AG10803 (cell line): ENCODE measurements at regions not wholly inside any gene's neighbourhood (a gene's known extent, or its start where the extent isn't known, plus 50 kb on each side); places are given as distances from the start of the nearest gene placed in this dataset.
"Not testable (repeated sequence)": the region's sequence is repeated elsewhere in the genome, so short reads cannot be mapped to it uniquely, and the experiment has no call there.

Source experiments
- DNase-seq: peaks from one replicate; pipeline ENCODE4 v3.0.0; 2010; ENCODE audit warnings: low read depth
- H3K4me3 ChIP-seq: 2 replicates; pipeline ENCODE4 v1.5.1; 2011; ENCODE audit warnings: mild to moderate bottlenecking, low read length, control low read depth
- TF ChIP-seq, protein P1 (sequence below): conservative IDR thresholded peaks from 2 replicates; pipeline ENCODE4 v1.5.1; 2011; ENCODE audit warnings: mild to moderate bottlenecking, low read length, control low read depth, inconsistent platforms

DNA sequence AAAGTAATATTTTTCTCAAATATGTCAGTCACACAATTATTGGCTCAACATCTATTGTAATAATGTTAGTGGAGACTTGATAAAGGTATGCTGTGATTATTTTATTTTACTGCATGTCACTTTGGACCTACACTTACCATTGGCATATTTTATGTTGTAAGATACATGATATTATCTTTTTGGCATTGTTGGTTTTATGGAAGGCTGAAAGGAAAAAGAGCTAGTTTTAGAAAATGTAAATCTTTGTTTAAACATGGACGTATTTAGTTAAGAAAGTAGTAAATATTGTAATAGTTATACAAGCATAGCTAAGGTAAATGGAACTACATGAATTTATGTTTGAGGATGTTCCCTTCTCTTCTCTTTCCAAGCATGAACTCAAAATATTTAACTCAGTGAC, 1399.3 kb downstream of the STIM2 start:
- no peak overlapping the region for H3K4me3 ChIP-seq
- no peak for DNase-seq
- TF ChIP-seq, protein P1, sequence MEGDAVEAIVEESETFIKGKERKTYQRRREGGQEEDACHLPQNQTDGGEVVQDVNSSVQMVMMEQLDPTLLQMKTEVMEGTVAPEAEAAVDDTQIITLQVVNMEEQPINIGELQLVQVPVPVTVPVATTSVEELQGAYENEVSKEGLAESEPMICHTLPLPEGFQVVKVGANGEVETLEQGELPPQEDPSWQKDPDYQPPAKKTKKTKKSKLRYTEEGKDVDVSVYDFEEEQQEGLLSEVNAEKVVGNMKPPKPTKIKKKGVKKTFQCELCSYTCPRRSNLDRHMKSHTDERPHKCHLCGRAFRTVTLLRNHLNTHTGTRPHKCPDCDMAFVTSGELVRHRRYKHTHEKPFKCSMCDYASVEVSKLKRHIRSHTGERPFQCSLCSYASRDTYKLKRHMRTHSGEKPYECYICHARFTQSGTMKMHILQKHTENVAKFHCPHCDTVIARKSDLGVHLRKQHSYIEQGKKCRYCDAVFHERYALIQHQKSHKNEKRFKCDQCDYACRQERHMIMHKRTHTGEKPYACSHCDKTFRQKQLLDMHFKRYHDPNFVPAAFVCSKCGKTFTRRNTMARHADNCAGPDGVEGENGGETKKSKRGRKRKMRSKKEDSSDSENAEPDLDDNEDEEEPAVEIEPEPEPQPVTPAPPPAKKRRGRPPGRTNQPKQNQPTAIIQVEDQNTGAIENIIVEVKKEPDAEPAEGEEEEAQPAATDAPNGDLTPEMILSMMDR = no peak

DNA sequence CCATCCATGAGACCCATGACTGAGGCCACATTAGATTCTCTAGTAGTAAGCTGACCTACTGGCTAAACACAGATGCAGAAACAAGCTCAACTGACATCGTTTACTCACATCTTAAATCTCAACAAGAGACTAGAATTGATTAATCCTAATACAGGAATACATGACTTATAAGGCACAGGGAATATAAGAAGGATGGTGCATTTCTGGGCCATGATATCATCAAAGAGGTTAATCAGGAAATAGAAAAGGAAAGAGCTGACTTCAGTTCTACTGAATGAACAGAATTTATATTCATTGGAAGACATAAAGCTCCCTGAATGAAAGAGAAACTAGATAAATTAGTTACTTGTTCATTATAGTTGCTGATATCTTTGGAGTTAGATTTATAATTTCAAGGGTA, 1406.5 kb downstream of the STIM2 start:
- DNase-seq = no peak
- H3K4me3 ChIP-seq = no peak overlapping the region
- TF ChIP-seq, protein P1 = no peak

DNA sequence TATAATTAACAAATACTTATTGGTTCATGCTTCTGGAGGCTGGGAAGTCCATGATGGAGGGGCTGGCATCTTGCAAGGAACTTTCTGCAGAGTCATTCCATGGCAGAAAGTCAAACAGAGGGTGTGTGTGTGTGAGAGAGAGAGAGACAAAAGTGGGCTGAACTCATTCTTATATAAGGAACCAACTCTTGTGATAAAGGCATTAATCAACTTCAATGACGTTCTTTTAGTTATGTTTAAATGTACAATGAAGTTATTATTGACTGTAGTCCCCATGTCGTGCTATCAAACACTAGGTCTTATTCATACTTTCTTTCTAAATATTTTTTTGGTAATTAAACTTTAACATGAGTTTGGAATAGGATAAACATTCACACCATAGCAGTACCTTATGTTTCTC, 1408.8 kb downstream of the STIM2 start:
- TF ChIP-seq, protein P1 = no peak
- peak; percentile 22 for DNase-seq
- no peak overlapping the region for H3K4me3 ChIP-seq

DNA sequence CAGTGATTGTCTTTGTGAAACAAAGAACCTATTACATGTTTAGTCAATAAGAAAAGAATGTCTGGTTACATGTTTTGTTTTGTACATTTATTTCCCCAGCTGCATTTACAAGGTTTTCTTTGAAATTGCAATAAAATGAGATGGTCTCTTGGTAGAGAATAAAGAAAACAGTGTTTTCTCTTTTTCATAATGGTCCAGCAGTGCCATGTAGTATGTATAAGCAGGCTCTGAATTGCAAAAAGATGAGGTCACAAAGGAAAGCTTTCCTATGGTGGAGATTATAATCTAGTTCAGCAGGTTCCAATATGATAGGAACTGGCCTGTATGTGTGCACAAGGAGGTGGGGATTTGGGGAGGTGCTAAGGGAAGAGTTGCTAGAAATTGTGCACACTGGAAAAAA, 1417.3 kb downstream of the STIM2 start:
- TF ChIP-seq, protein P1 = no peak
- no peak overlapping the region for H3K4me3 ChIP-seq
- no peak for DNase-seq

DNA sequence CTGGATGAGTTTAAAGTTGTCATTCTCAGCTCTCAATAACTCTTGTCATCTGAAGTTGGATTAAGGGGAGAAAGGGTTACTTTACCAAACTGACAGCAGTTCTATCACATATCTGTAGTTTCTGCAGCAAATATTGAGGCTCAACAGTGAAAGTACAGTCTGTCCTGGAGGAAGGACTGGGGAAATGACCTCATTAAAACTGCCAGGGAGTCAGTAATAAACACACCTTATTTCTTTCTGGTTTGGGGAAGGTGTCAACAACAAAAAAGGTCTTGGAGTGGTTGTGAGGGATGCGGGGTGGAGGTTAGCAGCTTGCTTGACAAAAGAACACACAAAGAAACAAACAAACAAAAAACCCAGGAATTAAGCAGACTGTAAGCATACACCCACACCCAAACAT, 1418.0 kb downstream of the STIM2 start:
- no peak overlapping the region for H3K4me3 ChIP-seq
- TF ChIP-seq, protein P1 = no peak
- no peak for DNase-seq

DNA sequence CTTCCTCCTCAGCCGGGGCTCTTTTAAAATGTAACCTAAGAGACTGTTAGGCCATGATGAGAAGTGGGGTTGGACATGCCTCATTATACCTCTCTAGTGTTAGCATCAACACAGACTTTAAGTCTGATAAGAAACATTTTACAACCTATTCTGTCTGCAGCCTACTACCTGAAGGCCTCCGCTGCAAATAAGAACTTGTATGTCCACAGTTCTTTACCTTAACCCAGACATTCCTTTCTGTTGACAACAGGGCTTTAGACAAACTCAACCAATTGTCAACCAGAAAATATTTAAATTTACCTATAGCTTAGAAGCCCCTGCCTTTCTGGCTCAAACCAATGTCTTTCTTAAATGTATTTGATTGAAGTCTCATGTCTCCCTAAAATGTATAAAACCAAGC, 1418.6 kb downstream of the STIM2 start:
- TF ChIP-seq, protein P1 = no peak
- no peak for DNase-seq
- H3K4me3 ChIP-seq = no peak overlapping the region

DNA sequence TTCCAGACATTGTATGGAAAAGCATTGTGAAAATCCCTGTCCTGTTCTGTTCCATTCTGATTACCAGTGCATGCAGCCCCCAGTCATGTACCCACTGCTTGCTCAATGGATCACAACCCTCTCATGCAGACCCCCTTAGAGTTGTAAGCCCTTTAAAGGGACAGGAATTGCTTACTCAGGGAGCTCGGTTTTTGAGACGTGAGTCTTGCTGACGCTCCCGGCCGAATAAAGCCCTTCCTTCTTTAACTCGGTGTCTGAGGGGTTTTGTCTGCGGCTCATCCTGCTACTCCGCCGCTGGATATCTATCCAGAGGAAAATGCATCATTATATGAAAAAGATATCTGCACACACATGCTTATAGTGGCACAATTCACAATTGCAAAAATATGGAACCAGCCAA, 1425.6 kb downstream of the STIM2 start:
- not testable (repeated sequence) for H3K4me3 ChIP-seq, DNase-seq

DNA sequence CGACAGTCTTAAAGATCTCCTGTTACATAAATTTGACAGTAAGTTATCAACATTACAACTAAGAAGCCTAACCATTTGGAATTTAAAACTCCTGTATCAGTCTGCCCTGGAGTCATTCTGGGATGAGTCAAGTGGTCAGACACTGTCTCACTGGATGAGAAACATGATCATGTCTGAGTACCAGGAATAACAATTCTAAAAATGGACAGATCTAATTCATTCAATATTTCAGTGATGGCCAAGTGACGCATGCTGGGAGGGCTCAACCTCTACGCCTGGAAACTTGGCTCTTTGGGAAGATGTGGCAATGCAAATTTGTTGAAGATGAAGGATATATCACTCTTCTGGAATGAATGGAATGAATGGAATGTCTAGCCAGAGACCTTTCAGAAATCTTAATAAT, 1427.2 kb downstream of the STIM2 start:
- TF ChIP-seq, protein P1 = no peak
- H3K4me3 ChIP-seq = no peak overlapping the region
- DNase-seq = peak; percentile 99
